HuH-7.5 (cell line): ENCODE measurements at regions not wholly inside any gene's neighbourhood (a gene's known extent, or its start where the extent isn't known, plus 50 kb on each side); places are given as distances from the start of the nearest gene placed in this dataset.
"Not testable (repeated sequence)": the region's sequence is repeated elsewhere in the genome, so short reads cannot be mapped to it uniquely, and the experiment has no call there.

ENCODE experiments used
- DNase-seq: peaks from one replicate; pipeline ENCODE4 v3.0.0; 2011; ENCODE audit warnings: low spot score

- DNase-seq = no peak
Observed at GRCh38 chr7:22066522-22066921, 120.8 kb upstream of the CDCA7L start.

GRCh38 chr7:22064816-22065215 is 119.1 kb upstream of the CDCA7L start:
- DNase-seq = no peak

- DNase-seq = no peak
Observed at GRCh38 chr7:22061775-22062174, 116.1 kb upstream of the CDCA7L start.

- DNase-seq = no peak
Observed at GRCh38 chr7:22060863-22061262, 115.2 kb upstream of the CDCA7L start.

- no peak for DNase-seq
Observed at GRCh38 chr7:22060197-22060596, 114.5 kb upstream of the CDCA7L start.

- DNase-seq = no peak
Observed at GRCh38 chr7:22055226-22055625, 109.5 kb upstream of the CDCA7L start.

- DNase-seq = no peak
Observed at GRCh38 chr7:22052674-22053365, 107.1 kb upstream of the CDCA7L start.

GRCh38 chr7:22051886-22052673 is 106.4 kb upstream of the CDCA7L start:
- no peak for DNase-seq

- DNase-seq = no peak
Observed at GRCh38 chr7:22049766-22050500, 104.2 kb upstream of the CDCA7L start.

GRCh38 chr7:22043367-22043766 is 97.7 kb upstream of the CDCA7L start:
- DNase-seq = no peak

GRCh38 chr7:22040923-22041595 is 95.4 kb upstream of the CDCA7L start:
- no peak for DNase-seq

- DNase-seq = no peak
Observed at GRCh38 chr7:22039670-22040069, 94.0 kb upstream of the CDCA7L start.

- DNase-seq = not testable (repeated sequence)
Observed at GRCh38 chr7:22032356-22032755, 86.7 kb upstream of the CDCA7L start.

GRCh38 chr7:22028656-22029055 is 83.0 kb upstream of the CDCA7L start:
- not testable (repeated sequence) for DNase-seq

- no peak for DNase-seq
Observed at GRCh38 chr7:22027475-22027874, 81.8 kb upstream of the CDCA7L start.

GRCh38 chr7:22025983-22026382 is 80.3 kb upstream of the CDCA7L start:
- no peak for DNase-seq

GRCh38 chr7:22025075-22025474 is 79.4 kb upstream of the CDCA7L start:
- no peak for DNase-seq

- DNase-seq = no peak
Observed at GRCh38 chr7:22019931-22020330, 74.2 kb upstream of the CDCA7L start.

GRCh38 chr7:22016507-22016906 is 70.8 kb upstream of the CDCA7L start:
- no peak for DNase-seq

GRCh38 chr7:22013711-22014110 is 68.0 kb upstream of the CDCA7L start:
- no peak for DNase-seq

GRCh38 chr7:22008683-22009082 is 63.0 kb upstream of the CDCA7L start:
- DNase-seq = no peak

- DNase-seq = no peak
Observed at GRCh38 chr7:22008087-22008486, 62.4 kb upstream of the CDCA7L start.
